ENCODE measurements at regions not wholly inside any gene's neighbourhood (a gene's known extent, or its start where the extent isn't known, plus 50 kb on each side); places are given as distances from the start of the nearest gene placed in this dataset.
"Not testable (repeated sequence)": the region's sequence is repeated elsewhere in the genome, so short reads cannot be mapped to it uniquely, and the experiment has no call there.

DNA sequence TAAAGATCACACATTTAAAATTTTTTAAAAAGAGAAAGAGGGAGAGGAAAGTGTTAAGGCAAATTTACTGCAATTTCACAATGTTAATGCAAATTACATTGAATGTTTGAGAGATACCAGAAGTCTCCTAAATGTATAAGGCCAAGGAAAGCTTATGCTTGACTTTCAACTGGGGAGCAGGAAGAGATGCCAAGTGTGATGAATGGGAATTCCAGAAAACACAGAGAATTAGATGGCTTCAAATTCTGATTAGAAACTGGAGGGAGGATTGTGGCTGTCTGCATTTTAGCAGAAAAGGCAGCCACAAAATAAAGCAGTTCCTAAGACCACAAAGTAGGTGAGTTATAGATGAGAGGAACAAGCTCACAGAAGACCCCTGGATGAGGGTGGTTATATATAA, 328.3 kb upstream of the CITED2 start:
- in situ Hi-C loops (cut with MboI; ENCODE audit: low sequenced_read_pairs): no loop called here

DNA sequence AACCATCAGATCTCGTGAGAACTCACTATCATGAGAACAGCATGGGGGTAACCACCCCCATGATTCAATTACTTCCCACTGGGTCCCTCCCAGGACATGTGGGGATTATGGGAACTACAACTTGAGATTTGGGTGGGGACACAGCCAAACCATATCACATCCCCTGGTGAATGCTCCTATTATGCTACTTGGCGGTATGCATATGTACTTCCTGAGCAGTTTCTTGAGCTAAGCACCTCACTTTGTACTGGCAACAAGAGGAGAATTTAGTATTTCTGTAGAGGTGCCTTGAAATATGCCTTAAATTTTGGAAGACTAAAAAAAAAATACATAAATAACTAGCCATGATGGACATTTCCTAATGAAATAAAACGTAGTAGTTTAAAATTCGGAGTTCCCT, 327.2 kb upstream of the CITED2 start:
- in situ Hi-C loops (cut with MboI; ENCODE audit: low sequenced_read_pairs): no loop called here

DNA sequence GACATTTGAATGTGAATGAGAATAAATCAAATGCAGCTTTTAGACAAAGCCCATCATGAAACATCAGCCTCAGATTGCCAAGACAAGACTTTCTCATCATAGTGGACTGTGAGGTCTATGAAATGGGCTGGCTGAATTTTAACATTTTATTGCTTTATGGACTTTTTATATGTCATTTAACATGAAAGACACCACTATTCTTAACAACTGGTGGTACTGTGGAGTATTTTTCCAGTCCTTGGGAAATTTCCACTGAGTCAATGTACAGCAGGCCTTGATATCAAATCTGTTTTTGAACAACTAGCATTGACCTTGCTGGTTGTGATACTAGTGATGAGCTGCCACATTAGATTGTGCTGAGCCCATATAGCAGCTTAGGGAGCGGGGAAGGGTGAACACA, 326.6 kb upstream of the CITED2 start:
- in situ Hi-C loops (cut with MboI; ENCODE audit: low sequenced_read_pairs): no loop called here

DNA sequence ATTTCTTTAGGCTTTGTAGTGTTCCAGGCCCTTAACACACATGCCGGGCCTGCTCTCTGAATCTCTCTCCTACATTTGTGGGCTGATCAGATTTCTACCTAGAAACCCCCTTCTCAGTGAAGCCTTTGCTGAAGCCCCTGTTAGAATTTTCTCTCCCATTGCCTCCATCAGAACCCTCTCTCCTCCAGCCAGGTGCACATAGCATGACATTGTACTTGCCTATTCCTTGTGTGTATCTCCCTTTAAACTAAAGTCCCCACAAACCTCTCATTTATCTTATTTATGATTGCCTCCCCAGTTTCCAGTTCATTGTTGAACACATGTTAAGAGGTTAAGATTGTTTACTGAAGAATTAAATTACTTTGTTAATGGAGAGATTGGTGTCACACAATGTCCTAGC, 325.5 kb upstream of the CITED2 start:
- in situ Hi-C loops (cut with MboI; ENCODE audit: low sequenced_read_pairs): no loop called here

DNA sequence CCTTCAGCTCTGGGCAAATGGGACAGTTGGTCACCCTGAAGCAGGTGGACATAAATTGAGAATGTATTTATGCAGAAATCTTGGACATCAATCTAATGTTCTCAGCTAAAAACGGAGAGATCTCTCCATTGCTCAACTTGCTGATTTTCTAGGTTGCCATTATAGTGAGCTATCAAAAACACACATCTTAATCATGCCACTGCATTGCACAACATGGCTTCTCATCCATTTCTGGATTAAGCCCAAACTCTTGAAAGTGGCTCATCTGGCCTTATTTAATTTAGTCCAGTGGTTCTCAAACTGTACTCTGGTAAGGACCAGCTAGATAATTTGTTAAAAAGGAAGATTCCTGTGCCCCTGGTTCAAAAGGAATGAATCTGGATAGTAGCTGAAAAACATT, 324.9 kb upstream of the CITED2 start:
- in situ Hi-C loops (cut with MboI; ENCODE audit: low sequenced_read_pairs): no loop called here

DNA sequence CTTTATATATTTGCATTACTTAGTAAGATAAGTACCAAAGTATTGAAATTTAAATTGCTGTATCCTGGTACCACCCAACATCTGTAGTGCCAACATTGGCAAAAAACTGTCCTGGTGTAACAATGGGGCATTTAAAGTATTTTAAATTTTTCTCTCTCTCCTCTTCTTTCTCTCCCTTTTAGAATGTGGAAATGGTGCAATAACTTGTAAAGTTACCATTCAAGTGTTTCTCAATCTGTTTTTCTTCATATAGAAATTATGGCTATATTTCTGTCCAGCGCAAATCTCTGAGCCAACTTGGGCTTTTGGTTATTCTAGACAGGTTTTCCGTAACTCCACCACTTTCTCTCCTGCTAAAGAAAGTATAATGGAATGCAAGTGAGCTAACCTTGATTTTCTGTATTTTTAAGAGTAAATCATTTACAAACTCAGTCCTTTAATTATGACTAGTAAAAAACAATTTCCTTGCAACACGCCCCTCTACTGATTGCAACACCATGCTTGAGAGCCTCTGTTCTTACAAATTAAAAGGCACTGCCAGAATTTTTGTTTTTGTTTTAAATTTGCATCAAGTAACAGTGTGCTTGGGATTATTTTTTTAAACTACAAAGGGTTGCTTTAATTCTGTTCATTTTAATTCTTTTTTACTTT, 324.2 kb upstream of the CITED2 start:
- in situ Hi-C loops (cut with MboI; ENCODE audit: low sequenced_read_pairs): no loop called here

DNA sequence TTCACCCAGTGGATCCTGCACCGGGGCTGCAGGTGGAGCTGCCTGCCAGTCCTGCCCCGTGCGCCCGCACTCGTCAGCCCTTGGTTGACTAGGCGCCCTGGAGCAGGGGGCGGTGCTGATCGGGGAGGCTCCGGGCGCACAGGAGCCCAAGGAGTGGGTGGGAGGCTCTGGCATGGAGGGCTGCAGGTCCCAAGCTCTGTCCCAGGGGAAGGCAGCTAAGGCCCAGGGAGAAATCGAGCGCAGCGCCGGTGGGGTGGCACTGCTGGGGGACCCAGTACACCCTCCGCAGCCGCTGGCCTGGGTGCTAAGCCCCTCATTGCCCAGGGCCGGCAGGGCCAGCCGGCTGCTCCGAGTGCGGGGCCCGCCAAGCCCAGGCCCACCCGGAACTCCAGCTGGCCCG, 323.4 kb upstream of the CITED2 start:
- in situ Hi-C loops (cut with MboI; ENCODE audit: low sequenced_read_pairs): not testable (repeated sequence)

DNA sequence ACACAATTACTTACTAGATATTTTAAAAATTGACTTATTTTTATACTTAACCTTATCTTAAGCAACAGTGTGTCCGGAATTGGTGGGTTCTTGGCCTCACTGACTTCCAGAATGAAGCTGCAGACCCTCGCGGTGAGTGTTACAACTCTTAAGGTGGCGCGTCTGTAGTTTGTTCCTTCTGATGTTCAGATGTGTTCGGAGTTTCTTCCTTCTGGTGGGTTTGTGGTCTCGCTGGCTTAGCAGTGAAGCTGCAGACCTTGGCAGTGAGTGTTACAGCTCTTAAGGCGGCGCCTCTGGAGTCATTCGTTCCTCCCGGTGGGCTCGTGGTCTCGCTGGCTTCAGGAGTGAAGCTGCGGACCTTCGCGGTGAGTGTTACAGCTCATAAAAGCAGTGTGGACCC, 322.5 kb upstream of the CITED2 start:
- in situ Hi-C loops (cut with MboI; ENCODE audit: low sequenced_read_pairs): not testable (repeated sequence)

DNA sequence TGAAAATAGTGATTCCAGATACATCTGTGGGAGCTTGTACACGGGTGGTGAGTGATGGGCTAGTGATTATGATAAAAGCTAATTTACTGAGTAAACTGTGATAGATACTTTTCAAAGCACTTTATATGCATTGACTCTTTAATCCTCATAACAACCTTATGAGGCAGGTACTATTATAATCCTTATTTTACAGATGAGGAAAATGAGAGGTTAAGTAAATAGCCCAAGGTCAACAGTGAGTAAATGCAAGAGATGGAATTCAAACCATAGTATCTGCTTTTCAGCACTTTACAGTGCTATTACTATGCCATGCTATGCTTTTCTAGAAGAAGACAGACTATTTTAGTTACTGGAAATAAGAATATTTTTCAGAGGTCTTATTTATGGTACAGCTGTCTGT, 320.9 kb upstream of the CITED2 start:
- in situ Hi-C loops (cut with MboI; ENCODE audit: low sequenced_read_pairs): no loop called here

DNA sequence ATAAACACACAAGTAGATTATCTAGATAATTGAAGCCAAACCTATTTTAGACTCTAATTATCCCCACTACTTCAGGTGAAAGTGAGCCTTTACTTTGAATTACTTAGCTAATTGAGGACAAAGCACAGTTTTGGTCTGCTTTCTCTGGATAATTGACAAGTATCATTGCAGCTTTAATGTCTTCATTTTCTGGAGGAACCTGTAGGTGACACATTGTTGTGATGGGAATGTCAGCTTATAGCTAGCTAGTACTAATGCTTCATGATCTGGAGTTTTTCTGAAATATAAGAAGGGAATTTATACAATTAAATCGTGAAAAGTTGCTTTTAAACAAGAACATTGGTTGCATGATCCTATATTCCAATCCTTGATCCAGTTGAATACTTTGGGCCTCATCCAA, 319.3 kb upstream of the CITED2 start:
- in situ Hi-C loops (cut with MboI; ENCODE audit: low sequenced_read_pairs): no loop called here

DNA sequence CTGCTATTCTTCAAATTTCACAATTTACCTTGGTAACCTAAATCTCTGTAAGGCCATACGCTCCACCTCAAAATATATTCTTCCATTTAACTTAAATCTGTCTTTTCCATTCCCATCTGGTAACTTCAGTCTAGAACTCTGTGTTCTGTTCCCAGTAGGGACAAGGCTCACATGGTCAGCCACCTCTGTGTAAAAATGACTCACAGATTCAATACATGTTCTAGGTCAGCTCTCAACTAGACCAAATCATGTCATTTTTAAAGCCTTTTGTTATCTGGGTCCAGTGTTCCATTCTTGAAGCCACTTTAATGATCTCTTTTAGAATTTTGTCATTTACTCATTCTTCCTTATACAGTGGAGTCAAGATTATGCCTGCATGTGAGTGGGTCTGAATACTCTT, 315.6 kb upstream of the CITED2 start:
- in situ Hi-C loops (cut with MboI; ENCODE audit: low sequenced_read_pairs): no loop called here

DNA sequence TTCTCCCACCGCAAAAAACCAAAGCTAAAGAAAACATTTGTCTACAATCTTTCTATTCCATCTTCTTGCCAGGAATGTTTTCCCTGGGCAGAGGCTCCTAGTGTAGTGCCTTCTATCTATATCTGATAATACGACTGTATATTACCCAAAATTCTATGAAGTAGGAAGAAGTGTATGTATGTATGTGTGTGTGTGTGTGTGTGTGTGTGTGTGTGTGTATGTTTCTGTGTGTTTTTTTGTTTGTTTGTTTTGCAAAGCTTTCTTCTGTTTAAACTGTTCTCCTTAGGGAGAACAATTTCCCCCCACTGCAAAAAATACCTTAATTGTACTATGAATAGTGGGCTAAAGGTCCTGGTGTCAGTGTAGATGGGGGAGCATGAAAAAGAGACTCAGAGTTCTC, 312.6 kb upstream of the CITED2 start:
- in situ Hi-C loops (cut with MboI; ENCODE audit: low sequenced_read_pairs): no loop called here

DNA sequence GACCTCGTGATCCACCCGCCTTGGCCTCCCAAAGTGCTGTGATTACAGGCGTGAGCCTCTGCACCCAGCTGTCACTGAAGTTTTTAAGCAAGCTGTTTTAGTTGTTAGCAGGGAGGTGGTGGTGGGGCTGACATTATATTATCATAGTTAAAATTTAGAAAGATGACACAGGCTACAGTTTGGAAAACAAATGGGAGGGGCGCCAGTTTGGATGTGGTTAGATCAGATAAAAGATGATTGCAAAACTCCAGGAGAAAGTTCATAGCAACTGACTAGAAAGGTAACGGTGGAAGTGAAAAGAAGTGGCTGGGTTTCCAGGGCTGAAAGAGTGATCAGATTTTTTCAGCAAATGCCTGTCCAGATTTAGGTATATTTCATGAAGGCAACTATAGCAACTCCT, 311.9 kb upstream of the CITED2 start:
- in situ Hi-C loops (cut with MboI; ENCODE audit: low sequenced_read_pairs): no loop called here

DNA sequence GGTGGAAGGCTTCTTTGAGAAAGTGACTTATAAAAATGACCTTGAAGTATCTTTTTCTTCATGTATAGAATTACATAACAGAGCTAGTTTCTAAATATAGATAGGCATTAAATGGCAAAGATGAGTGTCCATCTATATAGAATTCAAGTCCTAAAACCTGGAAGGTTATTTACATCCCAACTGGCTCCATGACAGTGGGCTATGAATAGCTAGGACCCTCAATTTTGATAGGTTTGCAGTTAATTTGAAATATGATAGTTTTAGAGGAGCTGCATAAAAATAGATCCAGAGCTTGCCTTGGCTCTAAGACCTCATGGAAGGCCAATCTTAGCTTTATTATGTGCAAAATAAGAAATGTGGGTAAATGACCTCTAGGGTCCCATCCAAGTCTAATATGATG, 310.6 kb upstream of the CITED2 start:
- in situ Hi-C loops (cut with MboI; ENCODE audit: low sequenced_read_pairs): no loop called here

DNA sequence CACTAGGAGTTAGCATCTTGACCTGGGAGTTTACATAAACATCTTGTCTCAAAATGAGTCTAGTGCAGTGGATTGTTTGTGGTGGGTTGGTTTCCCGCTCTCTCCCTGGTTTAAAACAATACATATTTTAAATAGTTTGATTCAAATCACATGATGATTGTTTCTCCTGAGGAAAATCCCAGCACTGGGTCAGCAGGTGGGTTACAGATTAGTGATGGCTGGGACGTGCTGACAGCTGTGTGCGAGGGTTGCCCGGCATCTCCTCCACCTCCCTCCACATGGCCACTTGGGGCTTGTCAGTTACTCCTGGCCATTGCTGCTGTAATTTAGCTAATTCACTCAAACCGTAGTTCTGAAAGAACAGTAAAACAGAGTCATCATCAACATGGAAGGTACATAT, 306.4 kb upstream of the CITED2 start:
- in situ Hi-C loops (cut with MboI; ENCODE audit: low sequenced_read_pairs): no loop called here

DNA sequence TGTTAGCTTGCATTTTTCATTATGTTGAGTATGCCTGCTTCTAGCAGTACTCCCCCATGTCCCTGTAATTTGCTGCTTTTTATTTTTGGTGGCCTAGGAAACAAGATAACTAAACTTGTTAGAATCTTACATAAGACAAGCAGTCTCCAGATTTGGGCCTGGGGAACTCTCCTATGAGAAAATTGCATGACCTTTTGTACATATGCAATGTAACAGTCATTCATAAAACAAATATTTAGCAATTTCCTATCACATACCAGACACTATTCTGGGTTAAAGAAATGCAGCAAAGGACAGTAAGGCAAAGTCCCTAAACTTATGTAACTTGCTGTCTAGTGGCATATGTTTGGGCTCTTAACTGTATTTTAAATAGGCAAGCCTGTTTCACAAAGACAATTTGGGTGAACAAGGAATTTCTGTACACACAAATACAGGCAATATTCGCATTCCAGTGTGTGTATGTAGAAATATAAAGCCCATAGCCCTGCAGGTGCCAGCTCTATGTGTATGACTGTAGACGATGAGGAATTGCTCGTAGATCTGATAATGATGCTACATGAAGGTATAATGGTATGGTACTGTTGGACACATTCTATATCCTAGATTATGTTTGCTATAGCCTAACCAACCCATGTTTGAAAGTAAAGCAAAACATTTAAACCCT, 305.2 kb upstream of the CITED2 start:
- in situ Hi-C loops (cut with MboI; ENCODE audit: low sequenced_read_pairs): no loop called here

DNA sequence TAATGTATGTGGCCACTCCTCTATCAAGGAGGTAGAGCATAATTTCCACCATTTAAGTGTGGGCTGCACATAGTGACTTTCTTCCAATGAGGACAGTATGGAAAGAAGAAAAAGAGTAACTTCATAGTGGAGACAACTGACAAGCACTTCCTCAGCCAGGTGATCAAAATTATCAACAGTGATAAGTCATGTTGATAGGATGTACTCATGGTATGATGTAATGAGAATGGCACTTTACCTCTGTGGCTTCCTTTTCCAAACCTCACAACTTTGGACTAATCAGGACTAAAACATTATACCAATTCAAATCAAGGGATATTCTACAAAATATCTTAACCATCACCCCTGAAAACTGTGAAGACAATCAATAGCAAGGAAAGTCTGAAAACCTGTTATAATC, 302.3 kb upstream of the CITED2 start:
- in situ Hi-C loops (cut with MboI; ENCODE audit: low sequenced_read_pairs): no loop called here

DNA sequence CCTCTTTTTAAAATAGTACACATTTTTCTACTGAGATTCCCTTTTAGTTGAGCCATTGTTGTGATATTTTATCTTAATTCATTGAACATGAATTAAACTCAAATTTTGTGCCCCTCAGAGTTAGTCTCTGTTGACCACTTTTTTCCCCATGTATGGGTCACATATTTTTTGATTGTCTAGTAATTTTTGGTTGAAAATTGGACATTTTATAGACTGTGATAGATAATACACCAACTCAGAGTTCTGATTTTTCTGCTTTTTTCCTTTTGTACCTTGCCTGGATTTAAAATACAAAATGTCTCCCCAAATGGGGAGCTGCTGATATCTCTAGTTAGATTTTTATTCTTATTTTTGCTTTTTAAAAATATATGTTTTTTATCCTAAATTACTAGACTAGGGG, 291.8 kb upstream of the CITED2 start:
- in situ Hi-C loops (cut with MboI; ENCODE audit: low sequenced_read_pairs): no loop called here

DNA sequence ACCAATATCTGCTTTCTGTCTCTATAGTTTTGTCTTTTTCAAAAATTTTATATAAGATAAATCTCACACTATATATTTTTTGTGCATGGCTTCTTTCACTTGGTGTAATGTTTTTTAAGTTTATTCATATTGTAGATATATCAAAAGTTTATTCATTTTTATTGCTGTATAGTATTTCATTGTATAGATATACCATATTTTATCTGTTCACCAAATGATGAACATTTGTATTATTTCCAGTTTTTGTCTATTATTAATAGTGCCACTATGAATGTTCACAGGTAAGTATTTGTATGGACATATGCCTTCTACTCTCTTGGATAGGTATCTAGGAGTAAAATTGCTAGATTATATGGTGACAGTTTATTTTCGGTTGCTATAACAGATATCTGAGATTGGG, 289.5 kb upstream of the CITED2 start:
- in situ Hi-C loops (cut with MboI; ENCODE audit: low sequenced_read_pairs): no loop called here

DNA sequence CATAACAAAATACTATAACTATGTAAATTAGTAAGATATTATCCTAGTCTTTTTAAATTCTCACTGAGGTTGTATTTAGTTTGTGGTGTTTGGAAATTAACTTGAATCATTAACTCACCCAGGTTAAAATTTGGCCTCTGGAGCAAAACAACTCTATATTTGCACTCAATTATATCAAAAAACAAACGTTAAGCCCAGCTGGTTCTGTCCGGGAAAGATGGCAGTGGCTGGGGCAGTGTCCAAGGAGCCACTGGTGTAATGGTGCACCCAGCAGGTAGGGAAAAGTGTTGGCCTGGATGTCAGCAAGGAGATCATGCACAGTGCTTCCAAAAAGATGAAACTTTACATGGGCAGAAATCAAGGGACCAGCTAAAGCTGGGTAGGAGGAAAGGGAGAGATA, 285.3 kb upstream of the CITED2 start:
- in situ Hi-C loops (cut with MboI; ENCODE audit: low sequenced_read_pairs): no loop called here

DNA sequence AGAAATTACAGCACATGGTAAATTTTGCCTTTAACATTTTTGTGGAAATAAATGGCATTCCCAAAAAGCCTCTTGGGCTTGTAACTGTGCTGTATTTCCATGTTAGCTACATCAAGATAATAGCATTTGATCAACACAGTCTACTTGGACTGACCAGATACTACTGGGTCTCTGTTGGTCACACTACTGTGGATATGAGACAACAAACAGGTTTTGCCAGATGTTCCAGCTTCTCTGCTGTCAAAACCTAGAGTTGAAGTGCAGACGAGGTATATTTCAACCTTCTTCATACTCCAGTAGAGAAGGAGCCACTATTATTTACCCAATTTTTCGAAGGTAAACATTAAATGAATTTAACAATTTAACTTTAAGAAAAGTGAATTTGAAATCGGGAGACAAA, 284.7 kb upstream of the CITED2 start:
- in situ Hi-C loops (cut with MboI; ENCODE audit: low sequenced_read_pairs): no loop called here

DNA sequence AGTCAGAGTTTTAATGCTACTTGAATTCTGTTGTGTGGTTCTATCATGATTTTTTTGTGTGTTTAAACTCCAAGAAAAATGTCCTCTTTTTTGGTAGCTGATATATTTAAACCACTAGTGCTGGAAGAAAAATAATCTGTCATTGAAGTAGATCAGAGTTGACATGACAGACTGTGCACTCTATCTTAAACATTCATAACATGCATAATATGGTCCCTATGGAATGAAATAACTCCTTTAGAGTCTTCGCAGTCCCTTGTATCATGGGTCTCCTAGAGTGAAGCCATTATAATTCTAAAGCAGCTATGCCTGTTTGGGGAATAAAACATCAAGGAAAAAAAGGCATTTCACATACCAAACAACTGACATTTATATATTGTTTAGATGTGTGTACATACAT, 282.7 kb upstream of the CITED2 start:
- in situ Hi-C loops (cut with MboI; ENCODE audit: low sequenced_read_pairs): no loop called here
